B cell (primary cell): ENCODE measurements at regions not wholly inside any gene's neighbourhood (a gene's known extent, or its start where the extent isn't known, plus 50 kb on each side); places are given as distances from the start of the nearest gene placed in this dataset.

ENCODE experiments used
- ATAC-seq: fragments of 200-7000 bp; cut with Tn5 transposase; one replicate; pipeline ENCODE4 v1.10.0; 2021; ENCODE audit warnings: low read depth, mild to moderate bottlenecking, moderate number of reproducible peaks, moderate library complexity
- CTCF ChIA-PET: fragments of 350-600 bp; sonication (Branson Sonifier 250); formaldehyde crosslinking; loops from one replicate; lab custom pipeline; 2021; ENCODE audit warnings: antibody characterized with exemption, inconsistent platforms; lab: Charles Lee
- POLR2A ChIA-PET: fragments of 350-600 bp; sonication (Branson Sonifier 250); formaldehyde crosslinking; loops from one replicate; lab custom pipeline; 2021; ENCODE audit warnings: antibody characterized with exemption; lab: Charles Lee
- DNase-seq: peaks from one replicate; pipeline ENCODE4 v3.0.0; 2013
- H2AFZ ChIP-seq: 2 replicates; pipeline ENCODE4 v1.6.1; 2012; ENCODE audit warnings: mild to moderate bottlenecking, low read depth, low read length; ENCODE audit not compliant: insufficient read depth, poor library complexity, severe bottlenecking
- H3K27ac ChIP-seq, 2 donors: 1 replicate in 1 of 2; 2 replicates in 1 of 2; pipeline ENCODE4 v1.5.1; 2012 to 2013; ENCODE audit warnings: low read length in 2 of 2, mild to moderate bottlenecking in 2 of 2, moderate library complexity in 1 of 2
- H3K27me3 ChIP-seq, 4 experiments: fragments of 200-600 bp in 1 of 4; sonication (generic) in 1 of 4; replicated peaks in 1 of 4; 1 replicate in 2 of 4; 2 replicates in 2 of 4; pipeline versions ENCODE4 v1.6.1 to v1.7.0; 2013 to 2016; ENCODE audit warnings: low read length in 3 of 4, mild to moderate bottlenecking in 2 of 4, mixed read lengths in 1 of 4, moderate library complexity in 1 of 4; ENCODE audit not compliant: insufficient read depth in 4 of 4, control insufficient read depth in 3 of 4; ENCODE audit errors: control extremely low read depth in 1 of 4
- H3K36me3 ChIP-seq, 2 experiments: replicated peaks in 1 of 2; 1 replicate in 1 of 2; 2 replicates in 1 of 2; pipeline versions ENCODE4 v1.6.1 to v1.7.1; 2013; ENCODE audit warnings: low read length in 1 of 2; ENCODE audit not compliant: insufficient read depth in 2 of 2, control insufficient read depth in 1 of 2; ENCODE audit errors: control extremely low read depth in 1 of 2, extremely low read depth in 1 of 2
- H3K4me1 ChIP-seq, 2 donors: fragments of 200-600 bp in 1 of 2; sonication (generic) in 1 of 2; 1 replicate in 1 of 2; 2 replicates in 1 of 2; pipeline versions ENCODE4 v1.5.1 to v1.6.1; 2013 to 2017; ENCODE audit warnings: low read length in 2 of 2; ENCODE audit not compliant: control insufficient read depth in 2 of 2, insufficient read depth in 2 of 2
- H3K4me2 ChIP-seq: replicated peaks from 2 replicates; pipeline ENCODE3; 2012; ENCODE audit warnings: mild to moderate bottlenecking, low read depth, low read length; ENCODE audit not compliant: poor library complexity, severe bottlenecking
- H3K4me3 ChIP-seq, 5 experiments: fragments of 200-600 bp in 1 of 5; sonication (generic) in 1 of 5; 1 replicate in 3 of 5; 2 replicates in 2 of 5; pipeline versions ENCODE4 v1.5.1 to v1.7.0; 2011 to 2016; ENCODE audit warnings: low read length in 4 of 5, mild to moderate bottlenecking in 4 of 5, low read depth in 2 of 5, control low read depth in 1 of 5, moderate library complexity in 1 of 5; ENCODE audit not compliant: insufficient read depth in 1 of 5; ENCODE audit errors: control extremely low read depth in 1 of 5, extremely low read depth in 1 of 5
- H3K79me2 ChIP-seq: fragments of 200-600 bp; sonication (generic); one replicate; pipeline ENCODE4 v1.6.0; 2016; ENCODE audit warnings: low read length; ENCODE audit not compliant: control insufficient read depth, insufficient read depth
- H3K9ac ChIP-seq: fragments of 200-600 bp; sonication (generic); 2 replicates; pipeline ENCODE4 v1.6.1; 2017; ENCODE audit warnings: mild to moderate bottlenecking, low read length, moderate library complexity
- H3K9me3 ChIP-seq, 3 donors: one replicate each; pipeline versions ENCODE4 v1.6.1 to v1.7.1; 2013; ENCODE audit warnings: low read length in 2 of 3; ENCODE audit not compliant: control insufficient read depth in 2 of 3, insufficient read depth in 1 of 3; ENCODE audit errors: control extremely low read depth in 1 of 3
- H4K20me1 ChIP-seq: 2 replicates; pipeline ENCODE4 v1.6.0; 2012; ENCODE audit warnings: mild to moderate bottlenecking, low read length; ENCODE audit not compliant: insufficient read depth, control insufficient read depth, poor library complexity, severe bottlenecking
- H3K27ac Mint-ChIP-seq: one replicate; pipeline ENCODE4 v1.8.0; 2021; ENCODE audit warnings: mixed read lengths
- H3K27me3 Mint-ChIP-seq: one replicate; pipeline ENCODE4 v1.8.0; 2021; ENCODE audit warnings: mixed read lengths
- H3K4me1 Mint-ChIP-seq: one replicate; pipeline ENCODE4 v1.8.0; 2021; ENCODE audit warnings: mixed read lengths
- H3K4me3 Mint-ChIP-seq: one replicate; pipeline ENCODE4 v1.8.0; 2021; ENCODE audit warnings: mixed read lengths
- H3K9me3 Mint-ChIP-seq: one replicate; pipeline ENCODE4 v1.8.0; 2022; ENCODE audit warnings: mixed read lengths; ENCODE audit not compliant: insufficient read depth
- EZH2 ChIP-seq: IDR thresholded peaks from 2 replicates; pipeline ENCODE4 v1.6.1; 2012; ENCODE audit warnings: borderline replicate concordance, low read depth, mild to moderate bottlenecking, moderate library complexity, low read length; ENCODE audit not compliant: insufficient read depth, poor library complexity, severe bottlenecking
- WGBS: methylation state at CpG from one replicate; pipeline ENCODE4 v1.1.5; 2013; ENCODE audit warnings: missing lambda C conversion rate; ENCODE audit not compliant: insufficient coverage; 5-methylcytosine and 5-hydroxymethylcytosine counted together
- intact Hi-C: fragments of 100-400 bp; cut with micrococcal nuclease; formaldehyde crosslinking; loops from one replicate; pipeline ENCODE4 v1.10.0; 2022
- TF ChIP-seq, protein P1 (sequence below): fragments of 200-600 bp; IDR thresholded peaks from one replicate; pipeline ENCODE4 v1.8.0; 2022; ENCODE audit warnings: antibody characterized with exemption, mild to moderate bottlenecking

DNA sequence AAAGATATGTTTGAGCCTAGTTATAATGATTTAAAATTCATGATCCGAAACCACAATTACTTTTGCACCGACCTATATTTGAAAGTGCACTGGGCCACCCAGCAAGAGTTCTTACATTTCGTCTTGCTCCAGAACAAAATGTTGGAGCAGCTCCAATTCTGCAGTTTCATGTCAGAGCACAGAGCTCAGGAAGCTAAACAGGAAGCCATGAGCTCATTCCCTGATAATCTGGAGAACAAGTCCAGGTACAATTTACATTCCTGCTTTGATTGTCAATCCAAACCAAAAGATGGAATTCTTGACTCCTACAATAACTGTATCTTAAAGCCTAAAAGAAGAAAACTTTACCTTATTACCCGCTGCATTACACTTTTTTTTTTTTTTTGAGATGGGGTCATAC lies 131.8 kb downstream of the KCTD12 start:
- peaks cover 0 to 1% (median 0%) of the 10 kb centered on the region in 3 donors for H3K9me3 ChIP-seq
- H3K36me3 ChIP-seq: no peaks in the 10 kb centered on the region
- Mint-ChIP-seq H3K9me3 (no peaks in the 10 kb centered on the region), H3K4me1 (no peaks in the 10 kb centered on the region), H3K4me3 (no peak overlapping the region), H3K27me3 (peaks cover 5% of the 10 kb centered on the region), H3K27ac (no peak overlapping the region)
- H3K27ac ChIP-seq: no peak overlapping the region
- H3K4me2 ChIP-seq: no peak overlapping the region
- no peaks in the 10 kb centered on the region for H3K79me2 ChIP-seq
- no peak for ATAC-seq
- peaks cover 0 to 2% (median 0%) of the 10 kb centered on the region in 4 experiments for H3K27me3 ChIP-seq
- 55% methylated on average over 2 of the region's 4 CpGs for WGBS
- no peak for DNase-seq
- no peaks in the 10 kb centered on the region for H4K20me1 ChIP-seq
- POLR2A ChIA-PET: no interaction called here
- intact Hi-C loops: no loop called here
- CTCF ChIA-PET: no interaction called here
- no peak overlapping the region for H3K4me3 ChIP-seq
- no peak overlapping the region for H2AFZ ChIP-seq
- TF ChIP-seq EZH2: no peak
- TF ChIP-seq, protein P1, sequence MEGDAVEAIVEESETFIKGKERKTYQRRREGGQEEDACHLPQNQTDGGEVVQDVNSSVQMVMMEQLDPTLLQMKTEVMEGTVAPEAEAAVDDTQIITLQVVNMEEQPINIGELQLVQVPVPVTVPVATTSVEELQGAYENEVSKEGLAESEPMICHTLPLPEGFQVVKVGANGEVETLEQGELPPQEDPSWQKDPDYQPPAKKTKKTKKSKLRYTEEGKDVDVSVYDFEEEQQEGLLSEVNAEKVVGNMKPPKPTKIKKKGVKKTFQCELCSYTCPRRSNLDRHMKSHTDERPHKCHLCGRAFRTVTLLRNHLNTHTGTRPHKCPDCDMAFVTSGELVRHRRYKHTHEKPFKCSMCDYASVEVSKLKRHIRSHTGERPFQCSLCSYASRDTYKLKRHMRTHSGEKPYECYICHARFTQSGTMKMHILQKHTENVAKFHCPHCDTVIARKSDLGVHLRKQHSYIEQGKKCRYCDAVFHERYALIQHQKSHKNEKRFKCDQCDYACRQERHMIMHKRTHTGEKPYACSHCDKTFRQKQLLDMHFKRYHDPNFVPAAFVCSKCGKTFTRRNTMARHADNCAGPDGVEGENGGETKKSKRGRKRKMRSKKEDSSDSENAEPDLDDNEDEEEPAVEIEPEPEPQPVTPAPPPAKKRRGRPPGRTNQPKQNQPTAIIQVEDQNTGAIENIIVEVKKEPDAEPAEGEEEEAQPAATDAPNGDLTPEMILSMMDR: no peak
- no peaks in the 10 kb centered on the region for H3K4me1 ChIP-seq
- no peak overlapping the region for H3K9ac ChIP-seq

DNA sequence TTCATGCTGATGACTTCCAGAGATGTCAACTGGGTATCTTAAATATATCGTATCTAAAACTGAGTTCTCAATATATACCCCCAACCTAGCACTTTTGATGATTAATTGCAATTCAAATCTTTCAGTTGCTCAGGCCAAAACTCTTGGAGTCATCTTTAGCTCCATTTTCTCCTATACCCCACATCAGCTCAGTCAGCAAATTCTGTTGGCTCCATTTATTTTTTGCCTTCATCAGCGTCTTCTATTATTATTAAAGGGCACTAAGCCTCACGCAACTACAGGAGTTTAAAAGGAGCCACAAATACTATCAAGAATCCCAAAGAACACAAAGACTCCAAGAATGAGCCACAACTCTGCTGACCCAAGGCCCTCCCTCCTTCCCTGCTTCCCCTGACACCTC lies 134.9 kb downstream of the KCTD12 start:
- H3K4me1 ChIP-seq: no peaks in the 10 kb centered on the region
- H3K9ac ChIP-seq: no peak overlapping the region
- no peaks in the 10 kb centered on the region for H3K9me3 Mint-ChIP-seq
- H3K4me3 ChIP-seq: no peak overlapping the region
- 100% methylated on average over 2 of the region's 3 CpGs for WGBS
- TF ChIP-seq, protein P1: no peak
- no peak for TF ChIP-seq EZH2
- H3K27ac ChIP-seq: no peak overlapping the region
- intact Hi-C loops: no loop called here
- no peaks in the 10 kb centered on the region for H3K27me3 Mint-ChIP-seq
- no peak overlapping the region for H3K27ac Mint-ChIP-seq
- ATAC-seq: no peak
- peaks cover 0 to 2% (median 0%) of the 10 kb centered on the region in 4 experiments for H3K27me3 ChIP-seq
- no peak for DNase-seq
- H3K4me2 ChIP-seq: no peak overlapping the region
- H2AFZ ChIP-seq: no peak overlapping the region
- H3K4me3 Mint-ChIP-seq: no peak overlapping the region
- no peaks in the 10 kb centered on the region for H3K4me1 Mint-ChIP-seq
- no peaks in the 10 kb centered on the region for H3K79me2 ChIP-seq
- ChIA-PET CTCF (no interaction called here), POLR2A (no interaction called here)
- H3K9me3 ChIP-seq: peaks cover 0 to 1% (median 0%) of the 10 kb centered on the region in 3 donors
- H4K20me1 ChIP-seq: no peaks in the 10 kb centered on the region
- no peaks in the 10 kb centered on the region for H3K36me3 ChIP-seq
